Right cardiac atrium (tissue), 5 donors: ENCODE measurements at regions not wholly inside any gene's neighbourhood (a gene's known extent, or its start where the extent isn't known, plus 50 kb on each side); places are given as distances from the start of the nearest gene placed in this dataset.
"Not testable (repeated sequence)": the region's sequence is repeated elsewhere in the genome, so short reads cannot be mapped to it uniquely, and the experiment has no call there.

ENCODE experiments used
- ATAC-seq, 2 donors: fragments of 200-7000 bp; cut with Tn5 transposase; one replicate each; pipeline versions ENCODE4 v1.8.0 to v1.9.1; 2020; ENCODE audit warnings: moderate library complexity in 2 of 2, mild to moderate bottlenecking in 1 of 2
- DNase-seq, 3 donors: peaks; one replicate each; pipeline ENCODE4 v3.0.0-alpha.2; 2020
- H3K27ac ChIP-seq: one replicate; pipeline ENCODE4 v1.5.1; 2013; ENCODE audit warnings: mild to moderate bottlenecking, low read length, control low read depth, moderate library complexity
- H3K27me3 ChIP-seq: one replicate; pipeline ENCODE4 v1.6.1; 2013; ENCODE audit not compliant: control insufficient read depth, insufficient read depth
- H3K4me1 ChIP-seq: one replicate; pipeline ENCODE4 v1.6.1; 2013; ENCODE audit warnings: low read length; ENCODE audit not compliant: control insufficient read depth, insufficient read depth
- H3K4me3 ChIP-seq: one replicate; pipeline ENCODE4 v1.5.1; 2013; ENCODE audit warnings: low read length, control low read depth
- H3K9me3 ChIP-seq: one replicate; pipeline ENCODE4 v1.6.1; 2013; ENCODE audit warnings: low read length; ENCODE audit not compliant: control insufficient read depth
- WGBS: extraction: QIAGEN DNeasy Blood & Tissue Kit; methylation state at CpG from one replicate; pipeline ENCODE4 v1.1.7; 2013; 5-methylcytosine and 5-hydroxymethylcytosine counted together
- intact Hi-C, 4 donors: fragments of 100-400 bp; cut with DNase I; formaldehyde crosslinking; loops; one replicate each; pipeline versions ENCODE4 v1.11.0 to v1.14.0; 2022 to 2023
- donor health status: healthy with polysubstance abuse.
- donor health status: DM: no; HTN: yes; CAD: no.
- donor health status: DM: no; HTN: no; CAD: no.
- donor health status: DM: no; HTN: yes; CAD: no; lungs with severe emphysema.
- donor health status: DM: yes; HTN: yes; CAD: no.

- intact Hi-C loops = loop anchor here in 1 of 4 donors (10.0 kb wide), 1 partner anchor 404 kb away; no protein-coding TSS in a partner anchor
- no peak for ATAC-seq
- H3K4me3 ChIP-seq = no peak overlapping the region
These were observed 128.2 kb upstream of the RASEF start for GRCh38 chr9:83191154-83191553.

GRCh38 chr9:83189026-83189425 is 126.1 kb upstream of the RASEF start:
- H3K27me3 ChIP-seq, H3K9me3 ChIP-seq, ATAC-seq, DNase-seq, H3K4me3 ChIP-seq, H3K4me1 ChIP-seq, H3K27ac ChIP-seq, intact Hi-C loops: not testable (repeated sequence)
- 79% methylated on average over 4 of the region's 4 CpGs for WGBS

More at GRCh38 chr9:83191154-83191553, 128.2 kb upstream of the RASEF start:
- Histone ChIP-seq H3K9me3 (no peaks in the 10 kb centered on the region), H3K4me1 (no peaks in the 10 kb centered on the region), H3K27ac (no peak overlapping the region), H3K27me3 (no peaks in the 10 kb centered on the region)
- DNase-seq = no peak

DNA sequence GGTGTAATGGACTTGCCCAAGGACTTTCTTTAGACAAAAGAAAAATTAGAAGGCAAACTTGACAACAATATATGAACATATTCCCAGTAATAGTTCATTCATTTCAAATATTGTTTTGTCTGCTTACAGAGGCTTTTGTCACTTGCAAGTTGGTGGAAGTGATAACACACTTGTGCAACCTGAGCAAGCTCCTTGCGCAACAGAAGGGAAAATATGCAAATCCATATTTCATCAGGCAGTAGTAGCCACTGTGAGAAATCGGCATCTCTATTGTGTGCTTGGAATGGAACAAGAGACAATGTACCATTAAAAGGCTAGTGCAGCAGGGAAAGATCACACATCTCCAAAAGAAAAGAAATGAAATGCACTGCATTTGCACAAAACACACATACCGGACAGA is 125.3 kb upstream of the RASEF start:
- 92% methylated on average over 3 of the region's 3 CpGs for WGBS
- intact Hi-C loops = no loop called here
- ATAC-seq (no peak), DNase-seq (no peak)
- Histone ChIP-seq H3K27me3 (no peaks in the 10 kb centered on the region), H3K4me1 (peaks cover 2% of the 10 kb centered on the region), H3K27ac (no peak overlapping the region), H3K4me3 (no peak overlapping the region), H3K9me3 (no peaks in the 10 kb centered on the region)

GRCh38 chr9:83186155-83186737 is 123.3 kb upstream of the RASEF start:
- H3K4me1 ChIP-seq = peaks cover 2% of the 10 kb centered on the region
- DNase-seq = no peak
- H3K27me3 ChIP-seq = no peaks in the 10 kb centered on the region
- intact Hi-C loops = no loop called here
- WGBS = 22% methylated on average over 3 of the region's 3 CpGs
- ATAC-seq = no peak
- no peaks in the 10 kb centered on the region for H3K9me3 ChIP-seq
- H3K4me3 ChIP-seq = no peak overlapping the region
- H3K27ac ChIP-seq = no peak overlapping the region

DNA sequence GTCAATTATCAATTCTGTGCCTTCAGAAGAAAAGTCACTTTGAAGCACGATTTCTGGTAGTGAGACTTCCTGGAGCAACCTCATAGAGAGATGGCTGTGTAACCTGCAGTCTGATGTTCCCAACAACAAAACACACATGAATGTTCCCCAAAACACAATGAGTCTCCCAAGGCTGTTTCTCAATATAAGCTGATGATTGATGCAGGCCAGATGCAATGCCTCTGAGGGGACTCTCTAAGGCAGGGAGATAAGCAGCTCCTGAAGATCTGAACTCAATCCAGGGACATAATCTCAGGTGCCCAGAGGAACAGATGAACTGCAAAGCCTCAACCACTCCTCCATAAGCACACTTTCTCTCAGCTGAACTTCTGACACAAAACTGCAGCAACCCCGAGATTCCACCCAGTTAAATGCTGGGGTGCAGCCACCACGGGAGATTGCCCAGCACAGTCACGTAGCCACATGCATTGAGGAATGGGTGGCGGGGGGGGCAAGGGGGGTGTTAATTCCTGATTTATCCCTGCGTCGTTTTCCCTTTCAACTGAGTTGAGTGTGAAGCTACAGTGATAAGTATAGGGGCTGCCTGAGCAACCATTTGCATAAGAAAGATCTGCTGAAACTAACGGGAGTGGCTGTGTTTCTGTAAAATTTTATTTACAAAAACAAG is 122.7 kb upstream of the RASEF start:
- 13% methylated on average over 8 of the region's 8 CpGs for WGBS
- H3K4me1 ChIP-seq = peaks cover 2% of the 10 kb centered on the region
- H3K27me3 ChIP-seq = no peaks in the 10 kb centered on the region
- ATAC-seq = peak; percentile 21 to 62
- H3K27ac ChIP-seq = no peak overlapping the region
- intact Hi-C loops = no loop called here
- no peak for DNase-seq
- H3K4me3 ChIP-seq = no peak overlapping the region
- H3K9me3 ChIP-seq = no peaks in the 10 kb centered on the region

DNA sequence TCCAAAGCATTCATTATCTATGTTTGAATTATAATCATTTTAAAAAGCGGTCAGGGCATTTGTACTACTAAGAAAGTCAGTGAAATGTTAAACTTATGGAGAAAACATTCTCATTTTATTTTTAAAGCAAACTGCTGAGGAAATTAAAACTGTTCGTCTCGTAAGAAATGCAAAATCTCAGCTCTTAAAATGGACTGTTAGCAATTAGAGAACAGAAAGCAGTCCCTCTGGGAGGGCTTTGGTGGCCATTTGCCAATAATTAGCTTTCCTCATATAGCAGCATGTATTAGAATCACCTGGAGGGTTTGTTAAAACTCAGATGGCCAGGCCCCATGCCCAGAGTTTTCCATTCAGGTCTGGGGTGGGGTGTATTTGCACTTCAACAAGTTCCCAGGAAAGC is 120.7 kb upstream of the RASEF start:
- no peaks in the 10 kb centered on the region for H3K27me3 ChIP-seq
- DNase-seq (no peak), ATAC-seq (no peak)
- H3K27ac ChIP-seq = no peak overlapping the region
- peaks cover 2% of the 10 kb centered on the region for H3K4me1 ChIP-seq
- no peaks in the 10 kb centered on the region for H3K9me3 ChIP-seq
- intact Hi-C loops = no loop called here
- H3K4me3 ChIP-seq = no peak overlapping the region
- 77% methylated on average over 3 of the region's 3 CpGs for WGBS

DNA sequence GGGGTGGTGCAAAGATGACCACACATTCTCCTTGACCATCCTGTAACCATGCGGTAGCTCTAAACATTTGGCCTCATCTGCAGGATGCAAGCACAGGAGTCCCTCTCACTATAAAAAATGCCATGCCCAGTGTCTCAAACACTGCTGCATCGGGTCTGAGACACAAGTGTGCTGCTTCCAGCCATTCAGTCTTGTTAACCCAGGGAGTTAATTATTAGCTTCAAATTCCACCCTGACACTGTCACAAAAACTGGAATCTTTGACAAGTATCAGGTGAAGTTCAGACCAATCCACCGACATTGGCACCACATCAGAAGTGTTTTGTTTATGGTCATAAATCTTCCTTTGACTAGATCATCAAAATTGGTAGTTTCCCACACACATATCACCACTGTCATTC is 119.1 kb upstream of the RASEF start:
- WGBS = 83% methylated on average over 3 of the region's 3 CpGs
- no peaks in the 10 kb centered on the region for H3K9me3 ChIP-seq
- H3K27ac ChIP-seq = no peak overlapping the region
- peaks cover 2% of the 10 kb centered on the region for H3K4me1 ChIP-seq
- intact Hi-C loops = no loop called here
- H3K27me3 ChIP-seq = no peaks in the 10 kb centered on the region
- DNase-seq (no peak), ATAC-seq (no peak)
- no peak overlapping the region for H3K4me3 ChIP-seq

DNA sequence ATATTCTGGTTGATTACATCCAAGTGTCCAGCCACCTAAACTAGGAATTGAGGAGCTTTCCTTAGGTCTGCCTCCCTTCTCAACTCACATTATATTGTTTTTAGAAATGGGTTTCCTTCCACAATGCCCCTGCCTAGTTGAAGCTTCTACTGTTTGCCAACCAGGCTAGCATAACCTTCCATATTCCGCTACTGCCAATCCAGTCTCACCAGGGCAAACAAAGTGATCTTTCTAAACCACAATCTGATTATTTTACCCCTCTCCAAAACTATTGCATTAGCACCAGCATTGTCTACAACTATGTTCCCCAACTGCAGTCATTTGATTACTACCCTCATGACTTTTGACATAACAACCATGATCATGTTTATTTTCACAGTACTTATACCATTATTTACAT is 115.8 kb upstream of the RASEF start:
- 91% methylated on average over 1 of the region's 1 CpG for WGBS
- ATAC-seq (no peak), DNase-seq (no peak)
- Histone ChIP-seq H3K9me3 (no peaks in the 10 kb centered on the region), H3K27me3 (no peaks in the 10 kb centered on the region), H3K27ac (no peak overlapping the region), H3K4me1 (no peaks in the 10 kb centered on the region), H3K4me3 (no peak overlapping the region)
- intact Hi-C loops = no loop called here

- H3K4me3 ChIP-seq = no peak overlapping the region
- H3K4me1 ChIP-seq = no peaks in the 10 kb centered on the region
- no peak for ATAC-seq
- H3K27ac ChIP-seq = no peak overlapping the region
- no peaks in the 10 kb centered on the region for H3K9me3 ChIP-seq
- WGBS = 92% methylated on average over 3 of the region's 3 CpGs
- H3K27me3 ChIP-seq = no peaks in the 10 kb centered on the region
- DNase-seq = no peak
- intact Hi-C loops = no loop called here
These were observed 114.8 kb upstream of the RASEF start for GRCh38 chr9:83177747-83178146.

- no peaks in the 10 kb centered on the region for H3K27me3 ChIP-seq
- intact Hi-C loops = no loop called here
- 47% methylated on average over 1 of the region's 1 CpG for WGBS
- no peak overlapping the region for H3K4me3 ChIP-seq
- no peak overlapping the region for H3K27ac ChIP-seq
- no peaks in the 10 kb centered on the region for H3K4me1 ChIP-seq
- H3K9me3 ChIP-seq = no peaks in the 10 kb centered on the region
- DNase-seq (no peak), ATAC-seq (no peak)
These were observed 104.2 kb upstream of the RASEF start for GRCh38 chr9:83167126-83167525.

- Histone ChIP-seq H3K9me3 (no peaks in the 10 kb centered on the region), H3K27ac (no peak overlapping the region), H3K27me3 (no peaks in the 10 kb centered on the region), H3K4me3 (no peak overlapping the region), H3K4me1 (no peaks in the 10 kb centered on the region)
- intact Hi-C loops = no loop called here
- DNase-seq (no peak), ATAC-seq (no peak)
- 86% methylated on average over 5 of the region's 5 CpGs for WGBS
These were observed 103.4 kb upstream of the RASEF start for GRCh38 chr9:83166372-83166771.

- Histone ChIP-seq H3K27me3 (no peaks in the 10 kb centered on the region), H3K27ac (no peak overlapping the region), H3K4me1 (no peaks in the 10 kb centered on the region), H3K9me3 (no peaks in the 10 kb centered on the region), H3K4me3 (no peak overlapping the region)
- intact Hi-C loops = no loop called here
- no peak for ATAC-seq
- no peak for DNase-seq
These were observed 92.8 kb upstream of the RASEF start for GRCh38 chr9:83155733-83156132.
